Activated T-cell treated with anti-CD3 and anti-CD28 coated beads, Interleukin-2, amount 50 U/mL, for 4 hours (primary cell): ENCODE measurements at regions not wholly inside any gene's neighbourhood (a gene's known extent, or its start where the extent isn't known, plus 50 kb on each side); places are given as distances from the start of the nearest gene placed in this dataset.

Experiments
- ATAC-seq, 2 donors: fragments of 200-7000 bp; cut with Tn5 transposase; one replicate each; pipeline ENCODE4 v1.10.0; 2021
- DNase-seq: peaks from one replicate; pipeline ENCODE4 v3.0.0-alpha.2; 2020
- H3K27me3 Mint-ChIP-seq: one replicate; pipeline ENCODE4 v1.8.0; 2021; ENCODE audit warnings: low read depth, mixed read lengths
- H3K36me3 Mint-ChIP-seq: one replicate; pipeline ENCODE4 v1.8.0; 2022; ENCODE audit warnings: mixed read lengths; ENCODE audit not compliant: insufficient read depth
- H3K4me1 Mint-ChIP-seq: one replicate; pipeline ENCODE4 v1.8.0; 2021; ENCODE audit warnings: low read depth, mixed read lengths
- H3K4me3 Mint-ChIP-seq: one replicate; pipeline ENCODE4 v1.8.0; 2021; ENCODE audit warnings: mild to moderate bottlenecking, moderate library complexity, mixed read lengths
- H3K9me3 Mint-ChIP-seq: one replicate; pipeline ENCODE4 v1.8.0; 2021; ENCODE audit warnings: mixed read lengths

DNA sequence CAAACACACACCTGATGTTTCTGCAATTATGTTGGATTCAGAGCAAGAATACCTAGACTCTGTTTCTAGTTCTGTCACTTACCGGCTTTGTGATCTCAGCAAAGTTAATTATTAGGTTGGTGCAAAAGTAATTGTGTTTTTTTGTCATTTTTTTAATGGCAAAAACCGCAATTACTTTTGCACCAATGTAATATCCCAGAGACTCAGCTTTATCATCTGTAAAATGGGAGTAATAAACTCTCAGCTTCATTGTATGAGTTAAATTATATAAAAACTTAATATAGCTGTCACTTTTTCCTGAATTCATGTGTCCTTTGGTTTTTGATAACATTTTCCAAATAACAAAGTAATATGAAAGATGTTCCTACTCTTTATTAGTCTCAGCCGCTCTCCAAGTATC lies 251.7 kb downstream of the TRIB2 start:
- no peaks in the 10 kb centered on the region for H3K36me3 Mint-ChIP-seq
- no peaks in the 10 kb centered on the region for H3K9me3 Mint-ChIP-seq
- H3K27me3 Mint-ChIP-seq: no peaks in the 10 kb centered on the region
- H3K4me1 Mint-ChIP-seq: peaks cover 22% of the 10 kb centered on the region
- DNase-seq: no peak
- ATAC-seq: no peak
- no peak overlapping the region for H3K4me3 Mint-ChIP-seq

GRCh38 chr2:12970861-12971260 lies 254.1 kb downstream of the TRIB2 start:
- DNase-seq (no peak), ATAC-seq (no peak)
- no peaks in the 10 kb centered on the region for H3K27me3 Mint-ChIP-seq
- H3K4me3 Mint-ChIP-seq: no peak overlapping the region
- H3K9me3 Mint-ChIP-seq: no peaks in the 10 kb centered on the region
- peaks cover 2% of the 10 kb centered on the region for H3K36me3 Mint-ChIP-seq
- peaks cover 10% of the 10 kb centered on the region for H3K4me1 Mint-ChIP-seq

DNA sequence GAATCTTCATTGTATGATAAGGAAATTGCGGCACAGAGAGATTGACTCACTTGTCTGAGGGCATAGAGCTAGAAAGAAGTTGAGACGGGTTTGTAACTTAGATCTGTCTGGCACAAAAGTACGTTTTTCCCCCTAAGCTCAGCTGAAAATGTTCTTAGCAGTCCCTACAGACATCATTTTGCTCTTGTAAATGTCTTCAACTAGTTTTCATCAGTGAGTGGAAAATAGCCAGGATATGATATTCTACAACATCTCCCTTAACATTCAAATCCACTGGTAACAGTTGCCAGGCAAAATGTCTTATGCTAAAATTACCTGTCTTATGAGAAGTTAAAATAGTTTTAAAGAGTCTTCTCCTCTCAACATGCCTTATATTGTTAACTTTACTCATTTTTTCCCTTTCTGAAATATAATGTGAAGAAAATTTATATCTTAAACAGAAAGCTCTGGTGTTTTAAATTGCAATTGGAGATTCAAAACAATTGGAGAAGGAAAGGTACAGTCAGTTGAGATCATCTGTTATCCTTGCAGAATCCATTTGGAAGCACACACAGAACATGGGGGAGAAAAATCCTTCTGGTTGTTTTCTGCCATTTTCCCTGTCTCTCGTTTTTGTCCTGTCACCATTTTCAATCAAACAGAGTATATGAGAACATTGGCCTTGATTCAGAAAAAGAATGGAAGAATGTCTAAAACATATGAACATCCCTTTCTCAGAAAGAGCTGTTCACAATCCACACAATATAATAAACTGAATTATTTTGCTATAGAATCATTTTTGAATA lies 255.0 kb downstream of the TRIB2 start:
- Mint-ChIP-seq H3K9me3 (no peaks in the 10 kb centered on the region), H3K4me1 (peaks cover 2% of the 10 kb centered on the region), H3K4me3 (no peak overlapping the region), H3K27me3 (peaks cover 2% of the 10 kb centered on the region), H3K36me3 (peaks cover 2% of the 10 kb centered on the region)
- no peak for DNase-seq
- no peak for ATAC-seq

DNA sequence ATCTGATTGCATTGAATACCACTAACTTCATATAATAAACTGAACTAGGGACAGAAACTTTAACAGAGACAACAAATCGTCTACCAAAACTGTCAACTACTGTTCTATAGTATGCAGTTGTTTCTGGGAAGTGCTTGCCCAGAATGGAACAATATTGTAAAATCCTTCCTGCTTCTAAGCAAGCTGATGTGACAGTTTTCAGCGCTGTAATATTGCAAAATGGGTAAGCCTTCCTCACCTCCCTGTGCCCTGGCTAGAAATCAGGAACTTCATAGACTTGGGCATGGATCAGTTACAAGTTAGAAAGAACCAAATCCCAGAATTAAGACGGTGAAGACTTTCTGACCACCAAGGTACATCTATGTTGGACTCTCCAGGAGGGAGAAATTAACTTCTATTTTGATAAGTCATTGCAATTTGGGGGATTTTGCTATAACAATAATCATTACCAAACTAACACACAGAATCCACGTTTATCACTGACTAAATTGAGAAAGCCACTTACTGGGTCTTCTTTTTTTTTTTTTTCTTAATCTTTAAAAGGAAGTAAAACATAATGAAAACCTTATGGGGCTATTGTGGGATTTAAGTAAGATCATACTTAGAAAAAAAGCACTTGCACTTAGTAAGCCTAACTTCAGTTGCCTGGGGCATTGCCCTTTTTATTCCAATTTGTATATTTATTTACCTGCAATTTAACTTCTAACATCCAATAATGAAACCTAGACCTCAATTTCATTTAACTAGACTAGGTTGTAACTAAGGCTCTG lies 261.5 kb downstream of the TRIB2 start:
- Mint-ChIP-seq H3K4me1 (no peaks in the 10 kb centered on the region), H3K9me3 (no peaks in the 10 kb centered on the region), H3K27me3 (peaks cover 10% of the 10 kb centered on the region), H3K36me3 (peaks cover 2% of the 10 kb centered on the region), H3K4me3 (no peak overlapping the region)
- ATAC-seq (no peak), DNase-seq (no peak)

- Mint-ChIP-seq H3K4me3 (no peak overlapping the region), H3K9me3 (no peaks in the 10 kb centered on the region), H3K36me3 (no peaks in the 10 kb centered on the region), H3K27me3 (peaks cover 10% of the 10 kb centered on the region), H3K4me1 (no peaks in the 10 kb centered on the region)
- DNase-seq (no peak), ATAC-seq (no peak)
Measured at GRCh38 chr2:12979066-12979465, 262.3 kb downstream of the TRIB2 start.

- H3K4me1 Mint-ChIP-seq: no peaks in the 10 kb centered on the region
- no peaks in the 10 kb centered on the region for H3K36me3 Mint-ChIP-seq
- no peak for ATAC-seq
- H3K27me3 Mint-ChIP-seq: peaks cover 10% of the 10 kb centered on the region
- H3K9me3 Mint-ChIP-seq: no peaks in the 10 kb centered on the region
- DNase-seq: no peak
- no peak overlapping the region for H3K4me3 Mint-ChIP-seq
Measured at GRCh38 chr2:12980817-12981216, 264.1 kb downstream of the TRIB2 start.

DNA sequence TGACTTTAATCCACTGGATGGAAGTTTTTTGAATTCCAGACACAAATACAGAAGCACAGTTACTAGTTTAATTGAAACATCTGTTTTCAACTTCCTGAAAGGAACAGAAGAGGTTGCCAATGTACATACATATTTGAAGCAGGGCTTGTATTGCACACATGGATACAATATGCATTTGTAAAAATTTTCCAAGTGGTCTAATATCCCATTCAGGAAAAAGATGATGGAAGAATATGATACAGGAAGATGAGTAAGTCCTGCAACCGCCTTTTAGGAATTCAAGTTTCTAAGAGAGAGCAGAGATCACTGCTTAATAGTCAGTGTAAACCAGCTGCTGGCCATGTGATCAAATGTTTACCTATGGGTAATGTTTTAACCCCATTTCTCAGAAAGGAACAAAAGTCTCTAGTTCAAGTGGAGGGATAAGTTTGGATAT lies 265.4 kb downstream of the TRIB2 start:
- DNase-seq: no peak
- no peaks in the 10 kb centered on the region for H3K9me3 Mint-ChIP-seq
- peaks cover 2% of the 10 kb centered on the region for H3K4me1 Mint-ChIP-seq
- no peaks in the 10 kb centered on the region for H3K36me3 Mint-ChIP-seq
- H3K27me3 Mint-ChIP-seq: peaks cover 5% of the 10 kb centered on the region
- no peak overlapping the region for H3K4me3 Mint-ChIP-seq
- ATAC-seq: no peak

DNA sequence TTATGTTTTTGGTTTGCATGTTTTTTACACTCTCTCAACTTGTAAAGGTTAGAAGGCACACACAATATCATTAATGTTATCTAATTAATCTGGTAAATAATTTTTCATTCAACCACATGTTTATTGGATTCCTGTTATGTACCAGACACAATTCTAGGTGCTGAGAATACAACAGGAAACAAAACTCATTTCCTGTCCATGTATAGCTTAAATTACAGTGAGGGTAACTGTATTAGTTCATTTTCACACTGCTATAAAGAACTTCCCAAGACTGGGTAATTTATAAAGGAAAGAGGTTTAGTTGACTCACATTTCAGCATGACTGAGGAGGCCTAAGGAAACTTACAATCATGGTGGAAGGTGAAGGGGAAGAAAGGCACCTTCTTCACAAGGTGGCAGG lies 270.5 kb downstream of the TRIB2 start:
- no peak overlapping the region for H3K4me3 Mint-ChIP-seq

DNA sequence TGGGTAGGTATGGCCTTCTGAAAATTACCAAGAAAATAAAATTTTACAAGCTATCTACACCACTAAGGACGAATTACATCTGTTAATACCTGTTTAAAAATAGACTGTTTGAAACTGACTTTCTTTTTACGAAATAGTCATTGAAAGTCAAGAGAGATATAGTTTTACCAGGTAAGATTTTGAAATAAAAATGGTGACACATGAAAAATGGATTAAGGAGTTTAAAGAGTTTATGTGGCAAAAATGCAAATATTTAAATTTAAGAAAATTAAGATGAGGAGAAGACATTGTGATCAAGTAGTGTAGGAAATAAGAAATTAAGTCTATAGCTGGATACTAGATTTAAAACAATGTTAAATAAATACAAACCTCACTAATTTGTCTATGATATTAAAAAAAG lies 271.5 kb downstream of the TRIB2 start:
- no peaks in the 10 kb centered on the region for H3K36me3 Mint-ChIP-seq
- no peaks in the 10 kb centered on the region for H3K27me3 Mint-ChIP-seq
- ATAC-seq (no peak), DNase-seq (no peak)
- no peaks in the 10 kb centered on the region for H3K9me3 Mint-ChIP-seq
- no peak overlapping the region for H3K4me3 Mint-ChIP-seq
- peaks cover 7% of the 10 kb centered on the region for H3K4me1 Mint-ChIP-seq

More for the DNA sequence above, 270.5 kb downstream of the TRIB2 start:
- Mint-ChIP-seq H3K4me1 (peaks cover 7% of the 10 kb centered on the region), H3K9me3 (no peaks in the 10 kb centered on the region), H3K36me3 (no peaks in the 10 kb centered on the region), H3K27me3 (no peaks in the 10 kb centered on the region)
- DNase-seq: no peak
- no peak for ATAC-seq

- DNase-seq (no peak), ATAC-seq (no peak)
- no peaks in the 10 kb centered on the region for H3K27me3 Mint-ChIP-seq
- peaks cover 7% of the 10 kb centered on the region for H3K4me1 Mint-ChIP-seq
- no peaks in the 10 kb centered on the region for H3K36me3 Mint-ChIP-seq
- H3K9me3 Mint-ChIP-seq: no peaks in the 10 kb centered on the region
- no peak overlapping the region for H3K4me3 Mint-ChIP-seq
Measured at GRCh38 chr2:12990523-12990922, 273.8 kb downstream of the TRIB2 start.

DNA sequence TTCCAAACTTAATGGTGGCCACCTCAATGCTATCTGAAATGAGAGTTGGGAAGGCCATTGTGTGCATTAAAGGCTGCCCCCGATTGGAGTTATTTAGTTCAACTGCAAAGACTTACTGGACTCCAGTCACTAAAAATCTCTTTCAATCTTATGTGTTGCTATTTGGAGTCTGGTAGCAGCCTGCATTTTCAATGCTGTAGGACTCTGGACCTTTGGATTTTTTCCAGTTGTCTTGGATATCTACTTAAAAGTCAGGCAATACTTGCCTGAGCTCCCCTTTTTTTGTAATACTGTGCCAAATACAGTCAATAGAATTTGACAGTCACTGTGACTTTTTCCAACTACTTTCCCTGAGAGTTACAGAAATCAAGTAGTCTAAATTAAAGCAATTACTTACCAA lies 281.9 kb downstream of the TRIB2 start:
- Mint-ChIP-seq H3K36me3 (no peaks in the 10 kb centered on the region), H3K27me3 (no peaks in the 10 kb centered on the region), H3K9me3 (no peaks in the 10 kb centered on the region), H3K4me3 (no peak overlapping the region), H3K4me1 (peaks cover 2% of the 10 kb centered on the region)
- DNase-seq (no peak), ATAC-seq (no peak)

DNA sequence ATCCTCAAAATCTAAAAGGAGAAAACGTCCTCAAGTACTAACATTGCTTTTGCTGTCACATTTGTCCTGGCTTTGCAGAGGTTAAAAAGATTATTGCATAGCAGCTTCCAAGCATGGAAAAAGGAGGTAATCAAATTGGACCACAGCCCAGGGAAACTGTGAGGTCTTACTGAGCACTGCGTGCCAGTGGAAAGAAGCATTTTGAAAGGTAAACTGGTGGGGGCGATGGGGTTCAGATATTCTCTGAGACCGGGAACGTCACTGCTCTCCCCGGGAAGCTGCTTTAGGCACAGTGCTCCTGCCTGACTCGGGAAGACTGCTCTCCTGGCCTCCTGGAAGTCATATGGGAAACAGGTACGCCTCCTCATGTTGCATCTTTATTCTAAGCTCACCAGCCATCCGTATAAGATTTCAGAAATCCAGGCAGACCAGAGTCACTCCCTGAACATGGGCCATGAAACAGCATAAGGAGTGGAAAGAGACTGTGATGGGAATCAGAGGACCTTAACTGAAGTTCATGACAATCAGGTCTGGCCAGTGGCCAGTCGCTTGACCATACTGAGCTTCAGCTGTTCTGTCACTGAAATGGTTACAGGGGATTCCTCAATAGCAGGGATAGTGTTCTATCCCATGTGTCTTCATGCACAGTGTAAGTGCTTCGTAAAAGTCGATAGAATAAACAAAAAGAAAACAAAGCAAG lies 284.1 kb downstream of the TRIB2 start:
- no peak overlapping the region for H3K4me3 Mint-ChIP-seq
- peaks cover 2% of the 10 kb centered on the region for H3K4me1 Mint-ChIP-seq
- H3K9me3 Mint-ChIP-seq: no peaks in the 10 kb centered on the region
- ATAC-seq (no peak), DNase-seq (no peak)
- H3K36me3 Mint-ChIP-seq: no peaks in the 10 kb centered on the region
- no peaks in the 10 kb centered on the region for H3K27me3 Mint-ChIP-seq

DNA sequence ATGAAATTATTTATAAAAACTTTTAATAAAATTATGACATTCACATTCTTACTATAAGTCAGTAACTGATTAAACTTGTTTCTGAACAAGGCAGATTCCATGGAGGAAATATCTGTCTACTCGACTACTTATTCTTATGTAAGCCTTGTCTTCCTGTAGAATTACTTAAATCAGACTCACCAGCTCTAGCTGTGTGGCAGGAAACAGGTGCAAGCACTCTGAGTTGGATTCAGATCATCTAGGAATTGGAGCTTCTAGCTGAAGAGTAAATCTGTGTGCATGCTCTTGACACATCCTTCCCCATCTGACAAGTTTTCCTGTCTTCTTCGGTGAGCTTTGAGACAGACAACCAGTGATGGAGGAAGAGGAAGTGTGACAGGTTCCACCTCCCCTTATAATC lies 284.7 kb downstream of the TRIB2 start:
- DNase-seq (no peak), ATAC-seq (no peak)
- no peaks in the 10 kb centered on the region for H3K36me3 Mint-ChIP-seq
- no peaks in the 10 kb centered on the region for H3K27me3 Mint-ChIP-seq
- peaks cover 2% of the 10 kb centered on the region for H3K4me1 Mint-ChIP-seq
- no peak overlapping the region for H3K4me3 Mint-ChIP-seq
- no peaks in the 10 kb centered on the region for H3K9me3 Mint-ChIP-seq

- ATAC-seq: no peak
- no peak for DNase-seq
- H3K9me3 Mint-ChIP-seq: no peaks in the 10 kb centered on the region
Measured at GRCh38 chr2:13002536-13003331, 286.0 kb downstream of the TRIB2 start.

More at GRCh38 chr2:13002536-13003331, 286.0 kb downstream of the TRIB2 start:
- Mint-ChIP-seq H3K27me3 (no peaks in the 10 kb centered on the region), H3K36me3 (no peaks in the 10 kb centered on the region), H3K4me3 (no peak overlapping the region), H3K4me1 (peaks cover 5% of the 10 kb centered on the region)
